ENCODE measurements at regions not wholly inside any gene's neighbourhood (a gene's known extent, or its start where the extent isn't known, plus 50 kb on each side); places are given as distances from the start of the nearest gene placed in this dataset.
A peak's percentile ranks its signal among the peaks of the same experiment; 100 is the strongest.

DNA sequence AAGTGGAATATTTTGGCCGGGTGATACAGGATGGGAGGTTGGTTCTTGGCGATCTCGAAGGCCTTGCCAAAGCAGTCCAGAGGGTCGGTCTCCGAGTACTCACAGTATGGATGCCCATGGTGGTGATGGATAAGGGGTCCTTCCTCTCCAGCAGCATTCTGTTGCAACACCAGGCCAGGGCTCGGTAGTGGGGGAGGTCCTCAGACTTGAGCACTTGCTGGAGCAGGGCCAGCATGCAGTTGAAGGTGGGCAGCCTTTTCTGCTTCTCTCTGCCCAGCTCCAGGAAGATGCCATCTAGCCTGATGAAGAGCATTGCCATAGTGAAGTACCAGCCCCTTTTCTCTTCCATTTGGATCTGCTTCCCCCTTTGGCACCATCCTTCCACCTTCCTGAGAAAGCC lies 99.4 kb upstream of the MCHR2 start:
- no peaks in the 10 kb centered on the region for H3K27me3 Mint-ChIP-seq (ENCODE audit: low read depth)
- no peaks in the 10 kb centered on the region for H3K9me3 Mint-ChIP-seq
- H3K4me3 Mint-ChIP-seq = no peak overlapping the region
- TF ChIP-seq, protein P1, sequence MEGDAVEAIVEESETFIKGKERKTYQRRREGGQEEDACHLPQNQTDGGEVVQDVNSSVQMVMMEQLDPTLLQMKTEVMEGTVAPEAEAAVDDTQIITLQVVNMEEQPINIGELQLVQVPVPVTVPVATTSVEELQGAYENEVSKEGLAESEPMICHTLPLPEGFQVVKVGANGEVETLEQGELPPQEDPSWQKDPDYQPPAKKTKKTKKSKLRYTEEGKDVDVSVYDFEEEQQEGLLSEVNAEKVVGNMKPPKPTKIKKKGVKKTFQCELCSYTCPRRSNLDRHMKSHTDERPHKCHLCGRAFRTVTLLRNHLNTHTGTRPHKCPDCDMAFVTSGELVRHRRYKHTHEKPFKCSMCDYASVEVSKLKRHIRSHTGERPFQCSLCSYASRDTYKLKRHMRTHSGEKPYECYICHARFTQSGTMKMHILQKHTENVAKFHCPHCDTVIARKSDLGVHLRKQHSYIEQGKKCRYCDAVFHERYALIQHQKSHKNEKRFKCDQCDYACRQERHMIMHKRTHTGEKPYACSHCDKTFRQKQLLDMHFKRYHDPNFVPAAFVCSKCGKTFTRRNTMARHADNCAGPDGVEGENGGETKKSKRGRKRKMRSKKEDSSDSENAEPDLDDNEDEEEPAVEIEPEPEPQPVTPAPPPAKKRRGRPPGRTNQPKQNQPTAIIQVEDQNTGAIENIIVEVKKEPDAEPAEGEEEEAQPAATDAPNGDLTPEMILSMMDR (IDR thresholded peaks at IDR 0.05; ENCODE audit: unreplicated experiment in 3 of 3) = no peak
- no peaks in the 10 kb centered on the region for H3K4me1 Mint-ChIP-seq
- H3K27ac Mint-ChIP-seq = no peak overlapping the region
- no peaks in the 10 kb centered on the region for H3K36me3 Mint-ChIP-seq (ENCODE audit: low read depth)

DNA sequence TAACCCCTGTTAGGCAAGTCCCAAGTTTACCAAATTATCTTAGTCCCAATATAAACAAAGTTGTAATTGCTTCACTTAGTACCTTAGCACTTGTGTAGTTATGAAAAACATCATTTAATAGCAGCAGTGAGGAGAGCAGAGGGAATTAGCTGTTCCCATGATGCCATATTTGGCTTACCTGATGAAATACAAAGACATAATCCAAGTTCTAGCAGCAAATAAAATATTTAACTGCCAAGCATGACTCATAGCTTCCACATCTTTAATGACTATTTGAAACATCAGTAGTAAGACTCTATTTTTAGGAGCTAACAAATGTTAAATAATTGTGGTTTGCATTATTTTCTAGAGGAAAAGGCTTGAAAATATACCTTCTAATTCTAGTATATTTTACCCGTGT lies 94.0 kb upstream of the MCHR2 start:
- no peaks in the 10 kb centered on the region for H3K36me3 Mint-ChIP-seq (ENCODE audit: low read depth)
- no peak overlapping the region for H3K27ac Mint-ChIP-seq
- H3K27me3 Mint-ChIP-seq (ENCODE audit: low read depth) = no peaks in the 10 kb centered on the region
- H3K9me3 Mint-ChIP-seq = no peaks in the 10 kb centered on the region
- H3K4me3 Mint-ChIP-seq = no peak overlapping the region
- TF ChIP-seq, protein P1 (IDR thresholded peaks at IDR 0.05; ENCODE audit: unreplicated experiment in 3 of 3) = no peak
- peaks cover 15% of the 10 kb centered on the region for H3K4me1 Mint-ChIP-seq

DNA sequence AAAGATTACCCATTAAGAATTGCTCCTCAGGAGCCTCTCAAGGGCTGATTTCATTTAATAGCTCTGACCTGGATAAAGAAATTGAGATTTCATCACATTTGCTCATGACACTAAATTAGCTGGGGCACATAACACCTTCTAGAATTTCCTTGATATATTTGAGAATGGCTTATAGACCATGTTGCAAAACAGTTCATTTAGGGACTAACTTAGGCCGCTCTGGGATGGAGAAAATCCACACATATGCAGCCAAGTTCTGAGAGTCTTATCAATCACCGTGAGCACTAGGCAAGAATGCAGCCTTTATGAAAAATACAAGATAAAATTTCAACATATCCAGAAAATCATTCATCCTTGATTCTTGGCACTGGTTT lies 91.0 kb upstream of the MCHR2 start:
- TF ChIP-seq, protein P1 (IDR thresholded peaks at IDR 0.05; ENCODE audit: unreplicated experiment in 3 of 3) = no peak
- H3K36me3 Mint-ChIP-seq (ENCODE audit: low read depth) = no peaks in the 10 kb centered on the region
- H3K27ac Mint-ChIP-seq = peak overlapping the region in 2 of 3 experiments; percentile 6 to 68
- no peaks in the 10 kb centered on the region for H3K9me3 Mint-ChIP-seq
- H3K27me3 Mint-ChIP-seq (ENCODE audit: low read depth) = no peaks in the 10 kb centered on the region
- peaks cover 15% of the 10 kb centered on the region for H3K4me1 Mint-ChIP-seq
- H3K4me3 Mint-ChIP-seq = no peak overlapping the region

DNA sequence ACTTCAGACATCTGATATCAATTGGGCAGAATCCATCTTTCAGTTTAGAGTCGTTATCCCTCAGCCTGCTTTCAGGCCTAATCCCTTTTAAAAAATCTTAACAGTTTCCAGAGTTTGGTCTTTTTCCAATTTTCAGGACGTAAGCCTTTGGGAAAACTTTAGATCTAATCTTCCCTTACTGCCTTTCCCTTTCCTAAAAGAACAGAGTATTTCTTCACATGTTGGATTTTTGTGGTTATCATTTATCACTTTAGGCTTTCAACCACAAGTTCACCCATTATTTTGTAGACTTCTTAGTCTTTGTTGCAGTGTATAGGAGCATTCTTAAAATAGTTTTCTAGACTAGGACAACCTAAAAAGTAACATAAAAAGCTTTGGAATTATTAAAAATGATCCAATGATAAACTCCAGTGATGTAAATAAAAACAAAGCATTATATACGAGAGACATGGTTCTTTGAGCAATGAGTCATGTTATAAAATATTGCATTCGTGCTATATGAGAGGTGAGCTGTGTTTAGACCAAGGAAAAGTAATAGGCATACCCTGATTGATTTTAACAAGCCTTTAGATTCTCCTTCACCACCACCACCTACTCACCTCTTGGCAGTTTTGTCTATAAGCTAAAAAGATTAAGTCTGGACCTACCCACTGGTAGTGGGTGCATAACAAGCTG lies 90.4 kb upstream of the MCHR2 start:
- no peaks in the 10 kb centered on the region for H3K36me3 Mint-ChIP-seq (ENCODE audit: low read depth)
- H3K27ac Mint-ChIP-seq = peak overlapping the region in 2 of 3 experiments; percentile 6 to 68
- no peak overlapping the region for H3K4me3 Mint-ChIP-seq
- TF ChIP-seq, protein P1 (IDR thresholded peaks at IDR 0.05; ENCODE audit: unreplicated experiment in 3 of 3) = no peak
- peaks cover 15% of the 10 kb centered on the region for H3K4me1 Mint-ChIP-seq
- no peaks in the 10 kb centered on the region for H3K27me3 Mint-ChIP-seq (ENCODE audit: low read depth)
- H3K9me3 Mint-ChIP-seq = no peaks in the 10 kb centered on the region

DNA sequence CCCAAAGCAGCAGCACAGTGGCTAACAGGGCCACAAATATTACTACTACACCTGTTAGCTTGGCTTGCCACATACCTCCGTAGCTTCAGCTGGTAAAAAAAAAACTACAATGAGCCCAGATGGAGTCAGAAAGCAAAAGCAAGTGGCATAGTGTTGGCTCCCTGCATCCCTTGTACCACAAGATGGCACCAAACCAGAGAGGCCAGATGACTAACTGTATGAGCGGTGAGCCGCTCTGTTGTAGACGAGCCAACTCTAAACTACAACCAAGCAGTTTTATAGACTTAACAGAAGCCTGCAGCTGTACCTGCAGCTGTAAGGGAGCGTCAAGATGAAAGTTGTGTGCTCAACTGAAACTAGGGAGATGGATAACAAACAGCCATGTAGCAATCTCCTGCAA lies 84.5 kb upstream of the MCHR2 start:
- TF ChIP-seq, protein P1 (IDR thresholded peaks at IDR 0.05; ENCODE audit: unreplicated experiment in 3 of 3) = peak in 1 of 3 experiments; percentile 12
- no peaks in the 10 kb centered on the region for H3K4me1 Mint-ChIP-seq
- no peak overlapping the region for H3K27ac Mint-ChIP-seq
- H3K4me3 Mint-ChIP-seq = no peak overlapping the region
- H3K27me3 Mint-ChIP-seq (ENCODE audit: low read depth) = no peaks in the 10 kb centered on the region
- no peaks in the 10 kb centered on the region for H3K36me3 Mint-ChIP-seq (ENCODE audit: low read depth)
- H3K9me3 Mint-ChIP-seq = no peaks in the 10 kb centered on the region

DNA sequence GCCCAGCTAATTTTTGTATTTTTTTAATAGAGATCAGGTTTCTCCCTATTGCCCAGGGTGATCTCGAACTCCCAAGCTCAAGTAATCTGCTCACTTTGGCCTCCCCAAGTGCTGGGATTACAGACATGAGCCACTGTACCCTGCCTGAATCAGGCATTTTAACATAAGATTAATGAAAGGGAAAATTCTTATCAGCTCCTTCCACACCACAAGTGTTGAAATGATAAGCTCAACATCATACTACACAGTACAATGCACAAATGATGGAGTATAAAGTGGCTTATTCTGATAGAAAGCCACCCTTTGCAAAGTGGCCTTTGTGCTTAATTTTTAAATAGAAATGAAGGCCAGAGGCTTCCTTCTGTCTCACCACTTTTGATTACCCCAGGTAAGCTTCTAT lies 71.3 kb upstream of the MCHR2 start:
- no peaks in the 10 kb centered on the region for H3K4me1 Mint-ChIP-seq
- H3K4me3 Mint-ChIP-seq = no peak overlapping the region
- H3K27me3 Mint-ChIP-seq (ENCODE audit: low read depth) = no peaks in the 10 kb centered on the region
- TF ChIP-seq, protein P1 (IDR thresholded peaks at IDR 0.05; ENCODE audit: unreplicated experiment in 3 of 3) = no peak
- no peak overlapping the region for H3K27ac Mint-ChIP-seq
- peaks cover 14% of the 10 kb centered on the region for H3K9me3 Mint-ChIP-seq
- H3K36me3 Mint-ChIP-seq (ENCODE audit: low read depth) = no peaks in the 10 kb centered on the region
